ENCODE measurements at regions not wholly inside any gene's neighbourhood (a gene's known extent, or its start where the extent isn't known, plus 50 kb on each side); places are given as distances from the start of the nearest gene placed in this dataset.

DNA sequence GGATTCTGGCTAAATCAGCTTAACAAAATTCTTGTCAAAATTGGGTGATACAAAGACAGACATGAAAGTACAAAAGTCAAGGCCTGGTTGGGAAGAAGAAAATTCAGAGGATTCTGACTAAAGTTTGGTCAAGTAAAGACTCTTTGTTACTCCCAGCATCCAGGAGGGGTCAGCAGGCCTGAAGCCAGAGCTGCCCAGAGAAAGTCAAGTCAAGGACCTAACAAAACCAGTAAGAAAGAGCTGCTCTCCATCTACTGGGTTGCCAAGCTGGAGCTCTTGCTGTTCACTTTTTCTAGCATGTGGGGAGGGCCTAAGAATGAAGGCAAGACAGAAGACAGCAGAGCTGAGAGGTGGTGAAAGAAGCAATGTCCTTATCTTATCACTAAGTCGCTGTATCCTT is 143.3 kb downstream of the C1D start:
- DNase-seq (ENCODE audit: low read depth), result no peak
- TF ChIP-seq, protein P1, sequence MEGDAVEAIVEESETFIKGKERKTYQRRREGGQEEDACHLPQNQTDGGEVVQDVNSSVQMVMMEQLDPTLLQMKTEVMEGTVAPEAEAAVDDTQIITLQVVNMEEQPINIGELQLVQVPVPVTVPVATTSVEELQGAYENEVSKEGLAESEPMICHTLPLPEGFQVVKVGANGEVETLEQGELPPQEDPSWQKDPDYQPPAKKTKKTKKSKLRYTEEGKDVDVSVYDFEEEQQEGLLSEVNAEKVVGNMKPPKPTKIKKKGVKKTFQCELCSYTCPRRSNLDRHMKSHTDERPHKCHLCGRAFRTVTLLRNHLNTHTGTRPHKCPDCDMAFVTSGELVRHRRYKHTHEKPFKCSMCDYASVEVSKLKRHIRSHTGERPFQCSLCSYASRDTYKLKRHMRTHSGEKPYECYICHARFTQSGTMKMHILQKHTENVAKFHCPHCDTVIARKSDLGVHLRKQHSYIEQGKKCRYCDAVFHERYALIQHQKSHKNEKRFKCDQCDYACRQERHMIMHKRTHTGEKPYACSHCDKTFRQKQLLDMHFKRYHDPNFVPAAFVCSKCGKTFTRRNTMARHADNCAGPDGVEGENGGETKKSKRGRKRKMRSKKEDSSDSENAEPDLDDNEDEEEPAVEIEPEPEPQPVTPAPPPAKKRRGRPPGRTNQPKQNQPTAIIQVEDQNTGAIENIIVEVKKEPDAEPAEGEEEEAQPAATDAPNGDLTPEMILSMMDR (IDR thresholded peaks at IDR 0.05; ENCODE audit: insufficient read depth, low read length, poor library complexity, severe bottlenecking), result no peak
- H3K4me3 ChIP-seq (ENCODE audit: low read depth, low read length), result no peak overlapping the region
- H3K36me3 ChIP-seq (ENCODE audit: control insufficient read depth, insufficient read depth, low read length), result no peaks in the 10 kb centered on the region
- H3K27me3 ChIP-seq (ENCODE audit: control insufficient read depth, insufficient read depth, low read length), result no peaks in the 10 kb centered on the region

DNA sequence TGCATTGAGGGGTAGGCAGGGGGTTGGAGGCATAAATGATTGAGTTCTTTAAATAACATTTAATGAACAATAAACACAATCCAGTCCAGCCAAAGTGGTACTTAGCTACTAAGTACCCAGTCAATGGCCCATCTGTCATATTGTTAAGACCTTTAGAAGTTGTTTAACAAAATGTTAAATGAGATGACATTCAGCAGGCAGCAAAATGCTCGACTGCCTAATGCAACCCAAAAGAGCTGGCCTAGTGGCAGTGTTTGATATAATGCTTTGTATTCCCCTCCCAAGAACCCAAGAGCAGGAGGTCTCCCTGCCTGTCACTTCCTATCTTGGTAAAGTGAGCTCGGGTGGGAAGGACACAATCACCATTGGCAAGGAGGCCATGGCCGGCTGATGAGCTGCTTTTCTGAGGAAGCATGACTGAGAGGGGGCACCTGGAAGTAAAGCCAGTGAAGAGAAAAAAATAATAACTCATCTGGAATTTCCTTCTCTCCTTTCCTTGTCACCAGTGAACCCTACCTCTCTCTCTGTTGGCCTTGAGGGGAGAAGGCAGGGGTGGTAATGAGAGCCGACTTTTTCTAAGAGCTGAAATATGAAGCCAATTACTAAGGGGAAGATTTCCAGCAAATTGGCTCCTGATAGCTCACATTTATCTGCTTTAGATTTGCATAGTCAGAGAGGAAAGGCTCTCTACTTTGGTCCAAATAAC is 140.6 kb downstream of the C1D start:
- no peak for DNase-seq (ENCODE audit: low read depth)
- Histone ChIP-seq H3K36me3 (ENCODE audit: control insufficient read depth, insufficient read depth, low read length) (no peaks in the 10 kb centered on the region), H3K4me3 (ENCODE audit: low read depth, low read length) (no peak overlapping the region), H3K27me3 (ENCODE audit: control insufficient read depth, insufficient read depth, low read length) (no peaks in the 10 kb centered on the region)
- TF ChIP-seq, protein P1 (IDR thresholded peaks at IDR 0.05; ENCODE audit: insufficient read depth, low read length, poor library complexity, severe bottlenecking), result no peak

DNA sequence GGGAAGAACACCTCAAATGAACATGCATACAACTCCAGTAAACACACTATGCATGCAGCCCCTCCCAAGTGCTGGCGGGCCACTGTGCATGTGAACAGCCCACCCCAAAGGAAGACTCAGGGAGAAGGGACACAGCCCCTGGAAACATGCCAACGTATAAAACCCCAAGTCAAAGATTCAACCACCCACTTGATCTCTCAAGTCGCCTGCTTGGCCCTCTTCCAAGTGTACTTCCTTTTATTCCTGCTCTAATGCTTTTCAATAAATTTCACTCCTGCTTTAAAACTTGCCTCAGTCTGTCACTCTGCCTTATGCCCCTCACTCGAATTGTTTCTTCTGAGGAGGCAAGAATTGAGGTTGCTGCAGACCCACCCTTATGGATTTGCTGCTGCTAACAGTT is 139.1 kb downstream of the C1D start:
- H3K4me3 ChIP-seq (ENCODE audit: low read depth, low read length), result no peak overlapping the region
- H3K27me3 ChIP-seq (ENCODE audit: control insufficient read depth, insufficient read depth, low read length), result no peaks in the 10 kb centered on the region
- no peak for DNase-seq (ENCODE audit: low read depth)
- TF ChIP-seq, protein P1 (IDR thresholded peaks at IDR 0.05; ENCODE audit: insufficient read depth, low read length, poor library complexity, severe bottlenecking), result no peak
- no peaks in the 10 kb centered on the region for H3K36me3 ChIP-seq (ENCODE audit: control insufficient read depth, insufficient read depth, low read length)

DNA sequence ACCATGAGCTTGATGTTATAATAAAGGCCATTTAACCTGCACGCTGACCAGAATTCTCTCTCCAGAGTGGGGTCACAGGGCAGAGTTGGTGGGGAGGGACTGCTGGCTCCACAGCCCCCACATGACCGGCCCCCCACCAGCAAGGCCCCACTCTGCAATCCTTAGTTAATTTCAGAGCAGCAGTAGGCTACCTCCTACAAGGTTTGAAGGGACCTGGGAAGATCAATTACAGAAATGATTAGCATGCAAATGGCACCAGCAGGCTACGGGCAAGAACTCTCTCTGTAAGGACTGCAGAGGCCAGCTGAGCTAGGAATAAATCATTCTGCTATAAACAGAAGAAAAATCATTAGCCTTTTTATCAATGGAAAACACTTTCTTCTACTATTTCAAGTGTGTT is 135.3 kb downstream of the C1D start:
- TF ChIP-seq, protein P1 (IDR thresholded peaks at IDR 0.05; ENCODE audit: insufficient read depth, low read length, poor library complexity, severe bottlenecking), result no peak
- Histone ChIP-seq H3K4me3 (ENCODE audit: low read depth, low read length) (no peak overlapping the region), H3K27me3 (ENCODE audit: control insufficient read depth, insufficient read depth, low read length) (no peaks in the 10 kb centered on the region), H3K36me3 (ENCODE audit: control insufficient read depth, insufficient read depth, low read length) (no peaks in the 10 kb centered on the region)
- DNase-seq (ENCODE audit: low read depth), result no peak

DNA sequence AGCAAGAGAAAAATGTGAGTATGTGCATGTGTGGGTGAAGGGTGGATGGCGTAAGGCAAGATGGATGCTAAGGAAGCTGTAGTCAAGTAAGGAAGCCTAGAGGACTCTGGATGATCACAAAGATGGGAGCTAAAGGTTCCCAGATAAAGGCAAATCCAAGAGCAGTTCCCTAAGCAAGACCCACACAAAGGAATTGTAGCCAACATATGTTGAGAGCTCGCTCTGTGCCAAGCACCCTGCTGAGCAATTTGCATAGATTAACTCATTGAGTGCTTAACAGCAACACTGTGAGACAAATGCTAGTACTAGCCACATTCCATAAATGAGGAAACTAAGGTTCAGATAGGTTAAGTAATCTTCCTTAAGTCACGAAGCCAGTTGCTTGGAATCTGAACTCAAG is 132.6 kb downstream of the C1D start:
- no peaks in the 10 kb centered on the region for H3K36me3 ChIP-seq (ENCODE audit: control insufficient read depth, insufficient read depth, low read length)
- TF ChIP-seq, protein P1 (IDR thresholded peaks at IDR 0.05; ENCODE audit: insufficient read depth, low read length, poor library complexity, severe bottlenecking), result no peak
- no peak for DNase-seq (ENCODE audit: low read depth)
- no peaks in the 10 kb centered on the region for H3K27me3 ChIP-seq (ENCODE audit: control insufficient read depth, insufficient read depth, low read length)
- no peak overlapping the region for H3K4me3 ChIP-seq (ENCODE audit: low read depth, low read length)

DNA sequence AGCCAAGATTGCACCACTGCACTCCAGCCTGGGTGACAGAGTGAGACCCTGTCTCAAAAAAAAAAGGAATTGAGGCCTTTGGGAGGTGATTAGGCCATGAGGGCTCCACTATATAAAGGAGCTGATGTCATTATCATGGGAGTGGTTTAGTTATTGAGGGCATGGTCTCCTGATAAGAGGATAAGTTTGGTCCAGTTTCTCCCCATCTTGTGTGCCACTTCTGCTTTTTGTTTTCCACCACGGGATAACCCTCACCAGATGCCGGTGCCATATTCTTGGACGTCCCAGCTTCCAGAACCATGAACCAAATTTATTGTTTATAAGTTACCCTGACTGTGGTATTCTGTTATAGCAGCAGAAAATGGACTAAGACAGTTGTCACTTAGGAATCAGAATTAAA is 125.8 kb downstream of the C1D start:
- Histone ChIP-seq H3K36me3 (ENCODE audit: control insufficient read depth, insufficient read depth, low read length) (no peaks in the 10 kb centered on the region), H3K27me3 (ENCODE audit: control insufficient read depth, insufficient read depth, low read length) (no peaks in the 10 kb centered on the region), H3K4me3 (ENCODE audit: low read depth, low read length) (no peak overlapping the region)
- TF ChIP-seq, protein P1 (IDR thresholded peaks at IDR 0.05; ENCODE audit: insufficient read depth, low read length, poor library complexity, severe bottlenecking), result no peak
- no peak for DNase-seq (ENCODE audit: low read depth)
